ENCODE measurements at regions not wholly inside any gene's neighbourhood (a gene's known extent, or its start where the extent isn't known, plus 50 kb on each side); places are given as distances from the start of the nearest gene placed in this dataset.

DNA sequence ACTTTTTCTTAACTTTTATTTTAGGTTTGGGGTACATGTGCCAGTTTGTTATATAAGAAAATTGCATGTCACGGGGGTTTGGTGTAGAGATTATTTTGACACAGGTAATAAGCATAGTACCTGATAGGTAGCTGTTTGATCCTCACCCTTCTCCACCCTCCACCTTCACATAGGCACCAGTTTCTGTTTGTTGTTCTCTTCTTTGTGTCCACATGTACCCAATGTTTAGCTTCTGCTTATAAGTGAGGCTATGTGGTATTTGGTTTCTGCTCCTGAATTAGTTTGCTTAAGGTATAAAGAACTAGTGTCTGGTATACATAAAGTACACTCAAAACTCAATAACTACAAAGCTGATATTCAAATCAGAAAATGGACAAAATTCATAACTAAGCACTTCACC, 654.6 kb upstream of the LINC00305 start:
- TF ChIP-seq, protein P1, sequence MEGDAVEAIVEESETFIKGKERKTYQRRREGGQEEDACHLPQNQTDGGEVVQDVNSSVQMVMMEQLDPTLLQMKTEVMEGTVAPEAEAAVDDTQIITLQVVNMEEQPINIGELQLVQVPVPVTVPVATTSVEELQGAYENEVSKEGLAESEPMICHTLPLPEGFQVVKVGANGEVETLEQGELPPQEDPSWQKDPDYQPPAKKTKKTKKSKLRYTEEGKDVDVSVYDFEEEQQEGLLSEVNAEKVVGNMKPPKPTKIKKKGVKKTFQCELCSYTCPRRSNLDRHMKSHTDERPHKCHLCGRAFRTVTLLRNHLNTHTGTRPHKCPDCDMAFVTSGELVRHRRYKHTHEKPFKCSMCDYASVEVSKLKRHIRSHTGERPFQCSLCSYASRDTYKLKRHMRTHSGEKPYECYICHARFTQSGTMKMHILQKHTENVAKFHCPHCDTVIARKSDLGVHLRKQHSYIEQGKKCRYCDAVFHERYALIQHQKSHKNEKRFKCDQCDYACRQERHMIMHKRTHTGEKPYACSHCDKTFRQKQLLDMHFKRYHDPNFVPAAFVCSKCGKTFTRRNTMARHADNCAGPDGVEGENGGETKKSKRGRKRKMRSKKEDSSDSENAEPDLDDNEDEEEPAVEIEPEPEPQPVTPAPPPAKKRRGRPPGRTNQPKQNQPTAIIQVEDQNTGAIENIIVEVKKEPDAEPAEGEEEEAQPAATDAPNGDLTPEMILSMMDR (conservative IDR thresholded peaks at IDR 0.05; ENCODE audit: low read depth, low read length): no peak
- Histone ChIP-seq H3K27me3 (ENCODE audit: insufficient read depth, low read depth) (no peaks in the 10 kb centered on the region), H4K20me1 (ENCODE audit: insufficient read depth) (no peaks in the 10 kb centered on the region), H3K4me3 (IDR thresholded peaks at IDR 0.05; ENCODE audit: insufficient read depth, low read depth, low read length) (no peak overlapping the region), H3K27ac (no peak overlapping the region), H3K79me2 (ENCODE audit: insufficient read depth, low read depth) (no peaks in the 10 kb centered on the region), H3K4me2 (no peak overlapping the region), H3K36me3 (ENCODE audit: insufficient read depth) (no peaks in the 10 kb centered on the region), H3K4me1 (ENCODE audit: low read depth, poor library complexity, severe bottlenecking) (no peaks in the 10 kb centered on the region), H3K9ac (no peak overlapping the region), H2AFZ (ENCODE audit: low read depth) (no peak overlapping the region)

GRCh38 chr18:64800151-64800550, 651.3 kb upstream of the LINC00305 start:
- Histone ChIP-seq H3K4me1 (ENCODE audit: low read depth, poor library complexity, severe bottlenecking) (no peaks in the 10 kb centered on the region), H2AFZ (ENCODE audit: low read depth) (no peak overlapping the region), H3K36me3 (ENCODE audit: insufficient read depth) (no peaks in the 10 kb centered on the region), H3K4me2 (no peak overlapping the region), H3K79me2 (ENCODE audit: insufficient read depth, low read depth) (no peaks in the 10 kb centered on the region), H4K20me1 (ENCODE audit: insufficient read depth) (no peaks in the 10 kb centered on the region), H3K4me3 (IDR thresholded peaks at IDR 0.05; ENCODE audit: insufficient read depth, low read depth, low read length) (no peak overlapping the region), H3K9ac (no peak overlapping the region), H3K27me3 (ENCODE audit: insufficient read depth, low read depth) (no peaks in the 10 kb centered on the region), H3K27ac (no peak overlapping the region)
- TF ChIP-seq, protein P1 (conservative IDR thresholded peaks at IDR 0.05; ENCODE audit: low read depth, low read length): no peak

GRCh38 chr18:64799376-64799775, 650.5 kb upstream of the LINC00305 start:
- Histone ChIP-seq H3K27me3 (ENCODE audit: insufficient read depth, low read depth) (no peaks in the 10 kb centered on the region), H2AFZ (ENCODE audit: low read depth) (no peak overlapping the region), H3K79me2 (ENCODE audit: insufficient read depth, low read depth) (no peaks in the 10 kb centered on the region), H3K4me3 (IDR thresholded peaks at IDR 0.05; ENCODE audit: insufficient read depth, low read depth, low read length) (no peak overlapping the region), H3K27ac (no peak overlapping the region), H3K9ac (no peak overlapping the region), H3K4me2 (no peak overlapping the region), H3K36me3 (ENCODE audit: insufficient read depth) (no peaks in the 10 kb centered on the region), H4K20me1 (ENCODE audit: insufficient read depth) (no peaks in the 10 kb centered on the region), H3K4me1 (ENCODE audit: low read depth, poor library complexity, severe bottlenecking) (no peaks in the 10 kb centered on the region)
- TF ChIP-seq, protein P1 (conservative IDR thresholded peaks at IDR 0.05; ENCODE audit: low read depth, low read length): no peak

DNA sequence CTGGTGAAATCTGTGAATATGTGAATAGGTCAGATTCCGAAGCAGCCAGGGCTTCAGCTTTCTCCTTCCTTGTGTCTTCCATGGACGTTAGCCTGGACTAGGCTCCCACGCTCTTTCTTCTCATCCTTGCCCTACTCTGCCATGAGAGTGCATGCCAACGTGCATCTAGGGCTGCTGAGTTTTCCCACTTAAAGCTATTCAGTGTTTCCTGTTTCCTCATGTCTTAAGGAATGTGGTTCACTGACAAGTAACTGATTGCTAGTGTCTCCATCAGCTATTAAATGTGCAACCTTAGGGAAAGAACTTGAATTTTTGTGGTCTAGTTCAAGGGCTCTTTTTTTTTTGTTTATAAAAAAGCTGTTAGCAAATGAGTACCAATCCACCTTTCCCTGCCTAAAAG, 642.3 kb upstream of the LINC00305 start:
- Histone ChIP-seq H3K4me2 (no peak overlapping the region), H3K27ac (no peak overlapping the region), H3K27me3 (ENCODE audit: insufficient read depth, low read depth) (no peaks in the 10 kb centered on the region), H4K20me1 (ENCODE audit: insufficient read depth) (no peaks in the 10 kb centered on the region), H3K4me1 (ENCODE audit: low read depth, poor library complexity, severe bottlenecking) (no peaks in the 10 kb centered on the region), H3K79me2 (ENCODE audit: insufficient read depth, low read depth) (no peaks in the 10 kb centered on the region), H2AFZ (ENCODE audit: low read depth) (no peak overlapping the region), H3K4me3 (IDR thresholded peaks at IDR 0.05; ENCODE audit: insufficient read depth, low read depth, low read length) (no peak overlapping the region), H3K36me3 (ENCODE audit: insufficient read depth) (no peaks in the 10 kb centered on the region), H3K9ac (no peak overlapping the region)
- TF ChIP-seq, protein P1 (conservative IDR thresholded peaks at IDR 0.05; ENCODE audit: low read depth, low read length): no peak

Measured in KMS-11 (cell line).